AG04449 (cell line): ENCODE measurements at regions not wholly inside any gene's neighbourhood (a gene's known extent, or its start where the extent isn't known, plus 50 kb on each side); places are given as distances from the start of the nearest gene placed in this dataset.

Experiments used
- CTCF ChIA-PET: fragments of 350-600 bp; formaldehyde crosslinking; extraction: SDS; loops from one replicate; lab custom pipeline; 2021; ENCODE audit warnings: antibody characterized with exemption; lab: Yijun Ruan, JAX
- POLR2A ChIA-PET: fragments of 400-600, 350-600 bp; formaldehyde crosslinking; extraction: SDS; loops from one replicate; lab custom pipeline; 2020; ENCODE audit warnings: antibody characterized with exemption, inconsistent platforms; lab: Yijun Ruan, JAX
- DNase-seq: peaks from one replicate; pipeline ENCODE4 v3.0.0-alpha.2; 2010; ENCODE audit warnings: low read depth, low spot score
- H3K4me3 ChIP-seq: 2 replicates; pipeline ENCODE4 v1.5.1; 2011; ENCODE audit warnings: low read depth, mild to moderate bottlenecking, control low read depth, low read length
- CTCF ChIP-seq: IDR thresholded peaks from one replicate; pipeline ENCODE4 v1.5.1; 2011; ENCODE audit warnings: mild to moderate bottlenecking, moderate library complexity, low read length, control low read depth, inconsistent platforms; ENCODE audit not compliant: insufficient read depth; ENCODE audit errors: missing control alignments

GRCh38 chr20:60928341-60928740 is 323.7 kb upstream of the CDH4 start:
- CTCF ChIA-PET = no interaction called here
- DNase-seq = no peak
- POLR2A ChIA-PET = no interaction called here
- no peak overlapping the region for H3K4me3 ChIP-seq
- no peak for TF ChIP-seq CTCF

- CTCF ChIA-PET = no interaction called here
- no peak for DNase-seq
- H3K4me3 ChIP-seq = no peak overlapping the region
- POLR2A ChIA-PET = no interaction called here
- no peak for TF ChIP-seq CTCF
Observed at GRCh38 chr20:60930023-60930790, 321.9 kb upstream of the CDH4 start.

- no peak for DNase-seq
- ChIA-PET POLR2A (no interaction called here), CTCF (no interaction called here)
- H3K4me3 ChIP-seq = no peak overlapping the region
- no peak for TF ChIP-seq CTCF
Observed at GRCh38 chr20:60931696-60932095, 320.4 kb upstream of the CDH4 start.

GRCh38 chr20:60934724-60935123 is 317.3 kb upstream of the CDH4 start:
- TF ChIP-seq CTCF = no peak
- CTCF ChIA-PET = no interaction called here
- DNase-seq = no peak
- POLR2A ChIA-PET = no interaction called here
- no peak overlapping the region for H3K4me3 ChIP-seq

- DNase-seq = no peak
- CTCF ChIA-PET = no interaction called here
- POLR2A ChIA-PET = no interaction called here
- TF ChIP-seq CTCF = no peak
- H3K4me3 ChIP-seq = no peak overlapping the region
Observed at GRCh38 chr20:60935971-60936370, 316.1 kb upstream of the CDH4 start.

GRCh38 chr20:60937585-60937984 is 314.5 kb upstream of the CDH4 start:
- DNase-seq = no peak
- no peak overlapping the region for H3K4me3 ChIP-seq
- no peak for TF ChIP-seq CTCF
- ChIA-PET CTCF (no interaction called here), POLR2A (no interaction called here)
